ENCODE measurements at regions not wholly inside any gene's neighbourhood (a gene's known extent, or its start where the extent isn't known, plus 50 kb on each side); places are given as distances from the start of the nearest gene placed in this dataset.

DNA sequence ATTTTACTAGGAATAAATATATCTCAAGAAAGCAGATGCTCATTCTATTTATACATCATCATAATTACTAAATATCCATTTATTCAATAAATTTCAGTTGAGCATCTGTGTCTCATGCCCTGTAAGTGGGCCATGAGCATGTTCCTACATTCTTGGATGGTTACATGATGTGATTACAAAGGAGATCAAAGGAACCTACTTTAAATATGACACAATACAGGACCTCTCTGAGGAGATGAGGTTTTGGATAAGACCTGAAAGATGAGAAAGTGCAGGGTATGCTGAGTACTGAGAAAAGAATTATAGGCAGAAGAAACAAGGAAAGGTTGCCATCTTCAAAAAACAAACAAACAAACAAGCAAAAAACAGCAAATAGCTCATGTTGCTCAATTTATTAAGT is 105.4 kb upstream of the CNTN1 start:
- TF ChIP-seq POLR2A (IDR thresholded peaks at IDR 0.05; ENCODE audit: low read depth, low read length): no peak
- no peak for TF ChIP-seq POLR2AphosphoS5 (IDR thresholded peaks at IDR 0.05; ENCODE audit: low read depth, low read length)
- TF ChIP-seq TAF1 (IDR thresholded peaks at IDR 0.05; ENCODE audit: borderline replicate concordance, low read depth, low read length): no peak
